ENCODE measurements at regions not wholly inside any gene's neighbourhood (a gene's known extent, or its start where the extent isn't known, plus 50 kb on each side); places are given as distances from the start of the nearest gene placed in this dataset.

- POLR2A ChIA-PET = no interaction called here
- TF ChIP-seq FOXM1 (IDR thresholded peaks at IDR 0.05; ENCODE audit: borderline replicate concordance) = no peak
- no peak for TF ChIP-seq ZNF384 (IDR thresholded peaks at IDR 0.05)
- no peak for TF ChIP-seq ELF4 (IDR thresholded peaks at IDR 0.05)
- no peak for TF ChIP-seq HDGF (IDR thresholded peaks at IDR 0.05; ENCODE audit: borderline replicate concordance)
- no peak for TF ChIP-seq L3MBTL2 (conservative IDR thresholded peaks at IDR 0.05)
- TF ChIP-seq CTBP1 (IDR thresholded peaks at IDR 0.05; ENCODE audit: borderline replicate concordance) = no peak
- no peak for TF ChIP-seq LEF1 (IDR thresholded peaks at IDR 0.05; ENCODE audit: borderline replicate concordance)
- no peak for TF ChIP-seq FOXK2 (IDR thresholded peaks at IDR 0.05)
- no peak for TF ChIP-seq TARDBP (IDR thresholded peaks at IDR 0.05)
- no peak for TF ChIP-seq ARNT (IDR thresholded peaks at IDR 0.05)
- no peak for TF ChIP-seq FOXA1 (IDR thresholded peaks at IDR 0.05)
- TF ChIP-seq SUZ12 (IDR thresholded peaks at IDR 0.05) = no peak
- TF ChIP-seq PKNOX1 (IDR thresholded peaks at IDR 0.05) = no peak
- TF ChIP-seq BHLHE40 (IDR thresholded peaks at IDR 0.05; ENCODE audit: borderline replicate concordance) = no peak
- TF ChIP-seq NFRKB (IDR thresholded peaks at IDR 0.05) = no peak
- DNase-seq (ENCODE audit: extremely low spot score) = no peak
Observed at GRCh38 chr10:2067015-2067414, 329.7 kb upstream of the ADARB2 start.

GRCh38 chr10:2054728-2055127 lies 317.4 kb upstream of the ADARB2 start:
- ChIA-PET CTCF (interaction anchor here (0.7 kb wide), 1 partner anchor 92 kb away, joined by 3 read pairs; no protein-coding TSS in a partner anchor), POLR2A (no interaction called here)
- TF ChIP-seq TARDBP (IDR thresholded peaks at IDR 0.05) = no peak
- no peak for TF ChIP-seq HDGF (IDR thresholded peaks at IDR 0.05; ENCODE audit: borderline replicate concordance)
- TF ChIP-seq LEF1 (IDR thresholded peaks at IDR 0.05; ENCODE audit: borderline replicate concordance) = no peak
- no peak for TF ChIP-seq BHLHE40 (IDR thresholded peaks at IDR 0.05; ENCODE audit: borderline replicate concordance)
- no peak for TF ChIP-seq ZNF384 (IDR thresholded peaks at IDR 0.05)
- no peak for TF ChIP-seq L3MBTL2 (conservative IDR thresholded peaks at IDR 0.05)
- no peak for TF ChIP-seq FOXA1 (IDR thresholded peaks at IDR 0.05)
- TF ChIP-seq NFRKB (IDR thresholded peaks at IDR 0.05) = no peak
- TF ChIP-seq CTBP1 (IDR thresholded peaks at IDR 0.05; ENCODE audit: borderline replicate concordance) = no peak
- no peak for TF ChIP-seq SP1 (IDR thresholded peaks at IDR 0.05)
- TF ChIP-seq PKNOX1 (IDR thresholded peaks at IDR 0.05) = no peak
- TF ChIP-seq ELF4 (IDR thresholded peaks at IDR 0.05) = no peak
- TF ChIP-seq ARNT (IDR thresholded peaks at IDR 0.05) = no peak
- no peak for TF ChIP-seq SUZ12 (IDR thresholded peaks at IDR 0.05)
- TF ChIP-seq FOXM1 (IDR thresholded peaks at IDR 0.05; ENCODE audit: borderline replicate concordance) = no peak
- no peak for TF ChIP-seq FOXK2 (IDR thresholded peaks at IDR 0.05)
- no peak for DNase-seq (ENCODE audit: extremely low spot score)

More at GRCh38 chr10:2067015-2067414, 329.7 kb upstream of the ADARB2 start:
- CTCF ChIA-PET = no interaction called here

- TF ChIP-seq PKNOX1 (IDR thresholded peaks at IDR 0.05) (no peak), SUZ12 (IDR thresholded peaks at IDR 0.05) (no peak), L3MBTL2 (conservative IDR thresholded peaks at IDR 0.05) (no peak), ZNF384 (IDR thresholded peaks at IDR 0.05) (no peak), BHLHE40 (IDR thresholded peaks at IDR 0.05; ENCODE audit: borderline replicate concordance) (no peak), ARNT (IDR thresholded peaks at IDR 0.05) (no peak), TARDBP (IDR thresholded peaks at IDR 0.05) (no peak), FOXK2 (IDR thresholded peaks at IDR 0.05) (no peak)
- POLR2A ChIA-PET = no interaction called here
- no peak for DNase-seq (ENCODE audit: extremely low spot score)
- CTCF ChIA-PET = no interaction called here
Observed at GRCh38 chr10:2053805-2054204, 316.5 kb upstream of the ADARB2 start.

- TF ChIP-seq PKNOX1 (IDR thresholded peaks at IDR 0.05) = no peak
- no peak for TF ChIP-seq CTBP1 (IDR thresholded peaks at IDR 0.05; ENCODE audit: borderline replicate concordance)
- TF ChIP-seq SUZ12 (IDR thresholded peaks at IDR 0.05) = no peak
- no peak for TF ChIP-seq FOXM1 (IDR thresholded peaks at IDR 0.05; ENCODE audit: borderline replicate concordance)
- no peak for TF ChIP-seq NFRKB (IDR thresholded peaks at IDR 0.05)
- TF ChIP-seq LEF1 (IDR thresholded peaks at IDR 0.05; ENCODE audit: borderline replicate concordance) = no peak
- no peak for TF ChIP-seq TARDBP (IDR thresholded peaks at IDR 0.05)
- TF ChIP-seq SP1 (IDR thresholded peaks at IDR 0.05) = no peak
- no peak for TF ChIP-seq FOXK2 (IDR thresholded peaks at IDR 0.05)
- no peak for TF ChIP-seq FOXA1 (IDR thresholded peaks at IDR 0.05)
- no peak for TF ChIP-seq HDGF (IDR thresholded peaks at IDR 0.05; ENCODE audit: borderline replicate concordance)
- no peak for TF ChIP-seq L3MBTL2 (conservative IDR thresholded peaks at IDR 0.05)
- TF ChIP-seq ARNT (IDR thresholded peaks at IDR 0.05) = no peak
- POLR2A ChIA-PET = no interaction called here
- CTCF ChIA-PET = no interaction called here
- no peak for DNase-seq (ENCODE audit: extremely low spot score)
Observed at GRCh38 chr10:2051108-2051507, 313.8 kb upstream of the ADARB2 start.

- TF ChIP-seq FOXM1 (IDR thresholded peaks at IDR 0.05; ENCODE audit: borderline replicate concordance) = no peak
- no peak for TF ChIP-seq CTBP1 (IDR thresholded peaks at IDR 0.05; ENCODE audit: borderline replicate concordance)
- TF ChIP-seq LEF1 (IDR thresholded peaks at IDR 0.05; ENCODE audit: borderline replicate concordance) = no peak
- no peak for TF ChIP-seq SUZ12 (IDR thresholded peaks at IDR 0.05)
- no peak for TF ChIP-seq SP1 (IDR thresholded peaks at IDR 0.05)
- TF ChIP-seq TARDBP (IDR thresholded peaks at IDR 0.05) = no peak
- no peak for TF ChIP-seq ELF4 (IDR thresholded peaks at IDR 0.05)
- TF ChIP-seq PKNOX1 (IDR thresholded peaks at IDR 0.05) = no peak
- no peak for TF ChIP-seq ARNT (IDR thresholded peaks at IDR 0.05)
- TF ChIP-seq ZNF384 (IDR thresholded peaks at IDR 0.05) = no peak
- TF ChIP-seq NFRKB (IDR thresholded peaks at IDR 0.05) = no peak
- no peak for TF ChIP-seq L3MBTL2 (conservative IDR thresholded peaks at IDR 0.05)
- no peak for TF ChIP-seq HDGF (IDR thresholded peaks at IDR 0.05; ENCODE audit: borderline replicate concordance)
- no peak for TF ChIP-seq BHLHE40 (IDR thresholded peaks at IDR 0.05; ENCODE audit: borderline replicate concordance)
- no peak for TF ChIP-seq FOXK2 (IDR thresholded peaks at IDR 0.05)
- TF ChIP-seq FOXA1 (IDR thresholded peaks at IDR 0.05) = no peak
- POLR2A ChIA-PET = no interaction called here
- CTCF ChIA-PET = no interaction called here
- DNase-seq (ENCODE audit: extremely low spot score) = no peak
Observed at GRCh38 chr10:2049560-2049959, 312.2 kb upstream of the ADARB2 start.
